CD14-positive monocyte (primary cell): ENCODE measurements at regions not wholly inside any gene's neighbourhood (a gene's known extent, or its start where the extent isn't known, plus 50 kb on each side); places are given as distances from the start of the nearest gene placed in this dataset.

Source experiments
- DNase-seq, 3 donors: peaks; one replicate each; pipeline ENCODE4 v3.0.0-alpha.2; 2011 to 2022
- H2AFZ ChIP-seq: 2 replicates; pipeline ENCODE4 v1.6.0; 2012; ENCODE audit warnings: mild to moderate bottlenecking, low read depth, low read length, inconsistent platforms; ENCODE audit not compliant: insufficient read depth, poor library complexity, severe bottlenecking
- H3K27ac ChIP-seq, 2 donors: 1 replicate in 1 of 2; 2 replicates in 1 of 2; pipeline ENCODE4 v1.5.1; 2012 to 2013; ENCODE audit warnings: low read length in 2 of 2, control low read depth in 1 of 2, inconsistent platforms in 1 of 2, low read depth in 1 of 2, mild to moderate bottlenecking in 1 of 2
- H3K27me3 ChIP-seq, 2 donors: one replicate each; pipeline versions ENCODE4 v1.6.0 to v1.6.1; 2011 to 2013; ENCODE audit warnings: low read length in 2 of 2; ENCODE audit not compliant: control insufficient read depth in 2 of 2, insufficient read depth in 2 of 2
- H3K36me3 ChIP-seq, 2 donors: replicated peaks in 1 of 2; 1 replicate in 1 of 2; 2 replicates in 1 of 2; pipeline versions ENCODE4 v1.5.1 to v1.6.1; 2012 to 2013; ENCODE audit warnings: low read length in 2 of 2, control low read depth in 1 of 2, inconsistent platforms in 1 of 2, mild to moderate bottlenecking in 1 of 2; ENCODE audit not compliant: insufficient read depth in 2 of 2, control insufficient read depth in 1 of 2
- H3K4me1 ChIP-seq, 2 donors: 1 replicate in 1 of 2; 2 replicates in 1 of 2; pipeline versions ENCODE4 v1.5.1 to v1.6.1; 2012 to 2013; ENCODE audit warnings: low read length in 2 of 2, control low read depth in 1 of 2, inconsistent platforms in 1 of 2, mild to moderate bottlenecking in 1 of 2, moderate library complexity in 1 of 2; ENCODE audit not compliant: insufficient read depth in 2 of 2, control insufficient read depth in 1 of 2
- H3K4me2 ChIP-seq: replicated peaks from 2 replicates; pipeline ENCODE3; 2012; ENCODE audit warnings: low read length, moderate library complexity, mild to moderate bottlenecking; ENCODE audit not compliant: poor library complexity, severe bottlenecking; ENCODE audit errors: extremely low read depth
- H3K4me3 ChIP-seq, 3 experiments: fragments of 200-600 bp in 1 of 3; sonication (generic) in 1 of 3; replicated peaks in 1 of 3; 1 replicate in 2 of 3; 2 replicates in 1 of 3; pipeline ENCODE4 v1.5.1; 2011 to 2013; ENCODE audit warnings: low read length in 3 of 3, mild to moderate bottlenecking in 3 of 3, control low read depth in 2 of 3, low read depth in 2 of 3, inconsistent platforms in 1 of 3, moderate library complexity in 1 of 3
- H3K79me2 ChIP-seq: 2 replicates; pipeline ENCODE4 v1.6.0; 2012; ENCODE audit warnings: mild to moderate bottlenecking, control low read depth, inconsistent platforms, low read length, moderate library complexity; ENCODE audit not compliant: insufficient read depth
- H3K9ac ChIP-seq: 2 replicates; pipeline ENCODE4 v1.6.0; 2017; ENCODE audit warnings: low read length, mild to moderate bottlenecking; ENCODE audit not compliant: insufficient read depth, poor library complexity, severe bottlenecking
- H3K9me3 ChIP-seq, 2 donors: replicated peaks in 1 of 2; 1 replicate in 1 of 2; 2 replicates in 1 of 2; pipeline versions ENCODE4 v1.5.1 to v1.6.1; 2012 to 2013; ENCODE audit warnings: low read length in 2 of 2, control low read depth in 1 of 2; ENCODE audit not compliant: control insufficient read depth in 1 of 2, insufficient read depth in 1 of 2
- H4K20me1 ChIP-seq: 2 replicates; pipeline ENCODE4 v1.6.0; 2012; ENCODE audit warnings: mild to moderate bottlenecking, low read length, control low read depth, moderate library complexity; ENCODE audit not compliant: insufficient read depth
- H3K27ac Mint-ChIP-seq, 7 donors: one replicate each; pipeline ENCODE4 v1.8.0; 2020; ENCODE audit warnings: mild to moderate bottlenecking in 7 of 7, mixed read lengths in 7 of 7, moderate library complexity in 6 of 7, inconsistent platforms in 2 of 7
- H3K27me3 Mint-ChIP-seq, 3 donors: one replicate each; pipeline ENCODE4 v1.8.0; 2021 to 2022; ENCODE audit warnings: low read depth in 3 of 3, mild to moderate bottlenecking in 3 of 3, mixed read lengths in 3 of 3, moderate library complexity in 3 of 3, inconsistent platforms in 1 of 3
- H3K36me3 Mint-ChIP-seq, 2 donors: one replicate each; pipeline ENCODE4 v1.8.0; 2020; ENCODE audit warnings: mixed read lengths in 2 of 2, inconsistent platforms in 1 of 2, mild to moderate bottlenecking in 1 of 2
- H3K4me1 Mint-ChIP-seq: one replicate; pipeline ENCODE4 v1.8.0; 2020; ENCODE audit warnings: mild to moderate bottlenecking, mixed read lengths
- H3K4me3 Mint-ChIP-seq, 2 donors: one replicate each; pipeline ENCODE4 v1.8.0; 2020; ENCODE audit warnings: mild to moderate bottlenecking in 2 of 2, mixed read lengths in 2 of 2, moderate library complexity in 1 of 2
- H3K9me3 Mint-ChIP-seq, 7 donors: one replicate each; pipeline ENCODE4 v1.8.0; 2020 to 2022; ENCODE audit warnings: mixed read lengths in 7 of 7, mild to moderate bottlenecking in 6 of 7, moderate library complexity in 6 of 7, inconsistent platforms in 2 of 7
- WGBS: methylation state at CpG from one replicate; pipeline ENCODE4 v1.1.5; 2013; ENCODE audit warnings: missing lambda C conversion rate; ENCODE audit not compliant: insufficient coverage; 5-methylcytosine and 5-hydroxymethylcytosine counted together
- intact Hi-C, 2 donors: fragments of 100-400 bp; cut with micrococcal nuclease; formaldehyde crosslinking; loops; one replicate each; pipeline versions ENCODE4 v1.15.0 to v1.15.1; 2023
- TF ChIP-seq, protein P1 (sequence below): fragments of 200-600 bp; IDR thresholded peaks from one replicate; pipeline ENCODE4 v1.8.0; 2022; ENCODE audit warnings: antibody characterized with exemption, mild to moderate bottlenecking

DNA sequence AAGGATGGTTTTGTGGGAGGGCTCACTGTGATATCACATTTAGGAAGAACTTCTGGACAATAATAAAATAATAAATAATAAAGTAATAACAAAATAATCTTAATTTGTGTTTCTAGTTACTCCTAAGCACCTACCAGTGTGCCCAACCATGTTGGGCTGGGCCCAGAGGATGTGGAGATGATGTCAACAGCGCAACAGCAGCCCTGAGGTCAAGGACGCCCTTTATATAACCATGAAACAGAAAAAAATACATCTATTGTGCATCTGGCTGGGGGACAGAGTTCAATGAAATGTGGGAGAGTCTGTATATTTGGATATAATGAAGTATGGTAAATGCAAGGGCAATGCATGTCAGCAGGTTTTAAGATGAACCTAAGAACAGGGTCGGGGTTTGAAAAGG is 552.8 kb downstream of the VRK1 start:
- intact Hi-C loops: no loop called here
- no peak overlapping the region for H3K27ac Mint-ChIP-seq
- Histone ChIP-seq H4K20me1 (no peaks in the 10 kb centered on the region), H3K27ac (no peak overlapping the region), H3K27me3 (no peaks in the 10 kb centered on the region), H3K36me3 (no peaks in the 10 kb centered on the region), H3K9me3 (no peaks in the 10 kb centered on the region), H3K79me2 (no peaks in the 10 kb centered on the region), H3K9ac (no peak overlapping the region), H3K4me1 (no peaks in the 10 kb centered on the region), H2AFZ (no peak overlapping the region), H3K4me3 (no peak overlapping the region), H3K4me2 (no peak overlapping the region)
- TF ChIP-seq, protein P1, sequence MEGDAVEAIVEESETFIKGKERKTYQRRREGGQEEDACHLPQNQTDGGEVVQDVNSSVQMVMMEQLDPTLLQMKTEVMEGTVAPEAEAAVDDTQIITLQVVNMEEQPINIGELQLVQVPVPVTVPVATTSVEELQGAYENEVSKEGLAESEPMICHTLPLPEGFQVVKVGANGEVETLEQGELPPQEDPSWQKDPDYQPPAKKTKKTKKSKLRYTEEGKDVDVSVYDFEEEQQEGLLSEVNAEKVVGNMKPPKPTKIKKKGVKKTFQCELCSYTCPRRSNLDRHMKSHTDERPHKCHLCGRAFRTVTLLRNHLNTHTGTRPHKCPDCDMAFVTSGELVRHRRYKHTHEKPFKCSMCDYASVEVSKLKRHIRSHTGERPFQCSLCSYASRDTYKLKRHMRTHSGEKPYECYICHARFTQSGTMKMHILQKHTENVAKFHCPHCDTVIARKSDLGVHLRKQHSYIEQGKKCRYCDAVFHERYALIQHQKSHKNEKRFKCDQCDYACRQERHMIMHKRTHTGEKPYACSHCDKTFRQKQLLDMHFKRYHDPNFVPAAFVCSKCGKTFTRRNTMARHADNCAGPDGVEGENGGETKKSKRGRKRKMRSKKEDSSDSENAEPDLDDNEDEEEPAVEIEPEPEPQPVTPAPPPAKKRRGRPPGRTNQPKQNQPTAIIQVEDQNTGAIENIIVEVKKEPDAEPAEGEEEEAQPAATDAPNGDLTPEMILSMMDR: no peak
- DNase-seq: no peak
- H3K9me3 Mint-ChIP-seq: peaks cover 0 to 7% (median 3%) of the 10 kb centered on the region in 7 donors
- WGBS: no CpG with 5 or more reads among the region's 3 CpGs
- no peaks in the 10 kb centered on the region for H3K36me3 Mint-ChIP-seq
- peak overlapping the region in 1 of 2 donors; percentile 14 for H3K4me3 Mint-ChIP-seq
- no peaks in the 10 kb centered on the region for H3K4me1 Mint-ChIP-seq
- peaks cover 0 to 8% (median 4%) of the 10 kb centered on the region in 3 donors for H3K27me3 Mint-ChIP-seq

GRCh38 chr14:97350415-97350814 is 553.2 kb downstream of the VRK1 start:
- Mint-ChIP-seq H3K27me3 (peaks cover 0 to 8% (median 4%) of the 10 kb centered on the region in 3 donors), H3K4me1 (no peaks in the 10 kb centered on the region), H3K27ac (no peak overlapping the region), H3K9me3 (peaks cover 0 to 7% (median 4%) of the 10 kb centered on the region in 7 donors), H3K4me3 (peak overlapping the region in 1 of 2 donors; percentile 14), H3K36me3 (no peaks in the 10 kb centered on the region)
- no CpG with 5 or more reads among the region's 2 CpGs for WGBS
- TF ChIP-seq, protein P1: no peak
- Histone ChIP-seq H3K9ac (no peak overlapping the region), H3K9me3 (no peaks in the 10 kb centered on the region), H3K27me3 (no peaks in the 10 kb centered on the region), H2AFZ (no peak overlapping the region), H3K27ac (no peak overlapping the region), H3K4me1 (no peaks in the 10 kb centered on the region), H4K20me1 (no peaks in the 10 kb centered on the region), H3K79me2 (no peaks in the 10 kb centered on the region), H3K4me3 (no peak overlapping the region), H3K4me2 (no peak overlapping the region), H3K36me3 (no peaks in the 10 kb centered on the region)
- intact Hi-C loops: no loop called here
- DNase-seq: no peak
